ENCODE measurements at regions not wholly inside any gene's neighbourhood (a gene's known extent, or its start where the extent isn't known, plus 50 kb on each side); places are given as distances from the start of the nearest gene placed in this dataset.

DNA sequence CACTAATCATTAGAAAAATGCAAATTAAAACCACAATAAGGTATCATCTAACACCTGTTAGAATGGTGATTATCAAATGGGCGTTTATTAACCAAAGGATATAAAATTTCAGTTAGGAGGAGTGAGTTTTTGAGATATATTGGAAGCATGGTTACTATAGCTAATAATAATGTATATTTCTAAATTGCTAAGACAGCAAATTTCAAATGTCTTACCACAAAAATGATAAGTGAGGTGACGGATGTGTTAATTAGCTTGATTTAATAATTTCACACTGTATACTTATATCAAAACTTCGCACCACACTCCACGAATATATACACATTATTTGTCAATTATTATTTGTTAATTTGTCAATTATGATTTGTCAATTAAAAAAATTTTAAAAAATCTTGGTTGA, 227.2 kb upstream of the DDX18 start:
- no peak for DNase-seq (ENCODE audit: unreplicated experiment)
- H3K36me3 Mint-ChIP-seq (ENCODE audit: insufficient read depth, unreplicated experiment) = peaks cover 6% of the 10 kb centered on the region
- no peak overlapping the region for H3K4me3 Mint-ChIP-seq (ENCODE audit: unreplicated experiment)
- ChIA-PET CTCF (interaction anchor here (0.6 kb wide), 1 partner anchor 77 kb away, joined by 4 read pairs; no protein-coding TSS in a partner anchor), POLR2A (no interaction called here)
- intact Hi-C loops (cut with micrococcal nuclease) = no loop called here
- no peak overlapping the region for H3K27ac Mint-ChIP-seq (ENCODE audit: low read depth, unreplicated experiment)
- H3K9me3 Mint-ChIP-seq (ENCODE audit: unreplicated experiment) = peaks cover 13% of the 10 kb centered on the region
- TF ChIP-seq, protein P1, sequence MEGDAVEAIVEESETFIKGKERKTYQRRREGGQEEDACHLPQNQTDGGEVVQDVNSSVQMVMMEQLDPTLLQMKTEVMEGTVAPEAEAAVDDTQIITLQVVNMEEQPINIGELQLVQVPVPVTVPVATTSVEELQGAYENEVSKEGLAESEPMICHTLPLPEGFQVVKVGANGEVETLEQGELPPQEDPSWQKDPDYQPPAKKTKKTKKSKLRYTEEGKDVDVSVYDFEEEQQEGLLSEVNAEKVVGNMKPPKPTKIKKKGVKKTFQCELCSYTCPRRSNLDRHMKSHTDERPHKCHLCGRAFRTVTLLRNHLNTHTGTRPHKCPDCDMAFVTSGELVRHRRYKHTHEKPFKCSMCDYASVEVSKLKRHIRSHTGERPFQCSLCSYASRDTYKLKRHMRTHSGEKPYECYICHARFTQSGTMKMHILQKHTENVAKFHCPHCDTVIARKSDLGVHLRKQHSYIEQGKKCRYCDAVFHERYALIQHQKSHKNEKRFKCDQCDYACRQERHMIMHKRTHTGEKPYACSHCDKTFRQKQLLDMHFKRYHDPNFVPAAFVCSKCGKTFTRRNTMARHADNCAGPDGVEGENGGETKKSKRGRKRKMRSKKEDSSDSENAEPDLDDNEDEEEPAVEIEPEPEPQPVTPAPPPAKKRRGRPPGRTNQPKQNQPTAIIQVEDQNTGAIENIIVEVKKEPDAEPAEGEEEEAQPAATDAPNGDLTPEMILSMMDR (IDR thresholded peaks at IDR 0.05; ENCODE audit: unreplicated experiment) = no peak
- BruUV-seq (replicated peaks) = no TSS peak
- H3K4me1 Mint-ChIP-seq (ENCODE audit: insufficient read depth, unreplicated experiment) = no peaks in the 10 kb centered on the region
- H3K27me3 Mint-ChIP-seq (ENCODE audit: insufficient read depth, unreplicated experiment) = no peaks in the 10 kb centered on the region

DNA sequence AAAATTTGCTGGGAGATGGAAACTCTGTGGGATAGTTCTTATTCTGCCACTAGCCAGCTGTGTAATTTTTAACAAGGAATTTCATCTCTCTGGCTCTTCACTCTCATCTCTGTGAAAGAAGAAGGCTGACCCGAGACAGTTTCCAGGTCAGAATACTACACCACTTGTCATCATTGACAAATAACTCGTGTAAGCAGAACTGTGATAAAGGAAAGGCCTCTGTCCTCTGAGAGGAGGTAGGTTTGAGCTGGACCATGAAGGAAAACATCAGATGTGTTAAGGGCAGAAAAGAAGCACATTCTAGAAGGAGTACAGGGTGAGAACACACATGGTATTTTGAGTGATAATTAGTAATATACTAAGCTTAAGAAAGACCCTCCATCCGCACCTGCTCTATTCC, 211.4 kb upstream of the DDX18 start:
- Mint-ChIP-seq H3K27me3 (ENCODE audit: insufficient read depth, unreplicated experiment) (no peaks in the 10 kb centered on the region), H3K4me1 (ENCODE audit: insufficient read depth, unreplicated experiment) (no peaks in the 10 kb centered on the region), H3K36me3 (ENCODE audit: insufficient read depth, unreplicated experiment) (no peaks in the 10 kb centered on the region), H3K27ac (ENCODE audit: low read depth, unreplicated experiment) (no peak overlapping the region), H3K4me3 (ENCODE audit: unreplicated experiment) (no peak overlapping the region), H3K9me3 (ENCODE audit: unreplicated experiment) (peaks cover 29% of the 10 kb centered on the region)
- DNase-seq (ENCODE audit: unreplicated experiment) = no peak
- no TSS peak for BruUV-seq (replicated peaks)
- intact Hi-C loops (cut with micrococcal nuclease) = no loop called here
- TF ChIP-seq, protein P1 (IDR thresholded peaks at IDR 0.05; ENCODE audit: unreplicated experiment) = no peak
- ChIA-PET POLR2A (no interaction called here), CTCF (no interaction called here)

DNA sequence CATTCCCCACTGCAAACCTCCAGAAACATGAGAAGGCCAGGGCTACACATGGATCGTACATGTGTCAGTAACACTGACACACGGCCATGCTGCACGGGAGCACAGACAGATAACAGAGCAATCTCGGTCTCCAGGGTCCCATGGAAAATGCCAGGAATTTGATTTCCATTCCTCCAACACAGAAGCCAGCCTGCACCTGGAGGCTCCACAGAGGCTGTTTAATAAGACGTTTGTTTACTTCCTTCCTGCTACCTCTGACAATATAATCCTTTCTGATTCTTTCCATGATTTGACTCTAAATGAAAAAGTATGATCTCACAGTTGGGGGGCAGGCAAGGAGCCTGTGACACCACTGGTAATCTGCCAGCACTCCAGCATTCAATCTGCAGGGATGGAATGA, 210.9 kb upstream of the DDX18 start:
- Mint-ChIP-seq H3K27ac (ENCODE audit: low read depth, unreplicated experiment) (no peak overlapping the region), H3K27me3 (ENCODE audit: insufficient read depth, unreplicated experiment) (no peaks in the 10 kb centered on the region), H3K4me3 (ENCODE audit: unreplicated experiment) (no peak overlapping the region), H3K36me3 (ENCODE audit: insufficient read depth, unreplicated experiment) (no peaks in the 10 kb centered on the region), H3K4me1 (ENCODE audit: insufficient read depth, unreplicated experiment) (no peaks in the 10 kb centered on the region), H3K9me3 (ENCODE audit: unreplicated experiment) (peaks cover 26% of the 10 kb centered on the region)
- TF ChIP-seq, protein P1 (IDR thresholded peaks at IDR 0.05; ENCODE audit: unreplicated experiment) = no peak
- CTCF ChIA-PET = no interaction called here
- POLR2A ChIA-PET = no interaction called here
- DNase-seq (ENCODE audit: unreplicated experiment) = no peak
- intact Hi-C loops (cut with micrococcal nuclease) = no loop called here
- BruUV-seq (replicated peaks) = no TSS peak

- ChIA-PET POLR2A (no interaction called here), CTCF (no interaction called here)
- H3K27ac Mint-ChIP-seq (ENCODE audit: low read depth, unreplicated experiment) = no peak overlapping the region
- no peaks in the 10 kb centered on the region for H3K36me3 Mint-ChIP-seq (ENCODE audit: insufficient read depth, unreplicated experiment)
- no peaks in the 10 kb centered on the region for H3K4me1 Mint-ChIP-seq (ENCODE audit: insufficient read depth, unreplicated experiment)
- intact Hi-C loops (cut with micrococcal nuclease) = no loop called here
- DNase-seq (ENCODE audit: unreplicated experiment) = no peak
- H3K27me3 Mint-ChIP-seq (ENCODE audit: insufficient read depth, unreplicated experiment) = no peaks in the 10 kb centered on the region
- BruUV-seq (replicated peaks) = no TSS peak
- TF ChIP-seq, protein P1 (IDR thresholded peaks at IDR 0.05; ENCODE audit: unreplicated experiment) = no peak
- H3K4me3 Mint-ChIP-seq (ENCODE audit: unreplicated experiment) = no peak overlapping the region
- peaks cover 17% of the 10 kb centered on the region for H3K9me3 Mint-ChIP-seq (ENCODE audit: unreplicated experiment)
Measured at GRCh38 chr2:117607202-117607601, 207.3 kb upstream of the DDX18 start.
